HFF-Myc (cell line): ENCODE measurements at regions not wholly inside any gene's neighbourhood (a gene's known extent, or its start where the extent isn't known, plus 50 kb on each side); places are given as distances from the start of the nearest gene placed in this dataset.

Experiments used
- DNase-seq: peaks from one replicate; pipeline ENCODE4 v3.0.0-alpha.2; 2011; ENCODE audit warnings: low read depth; ENCODE audit errors: extremely low read depth
- H3K4me3 ChIP-seq: replicated peaks from 2 replicates; pipeline ENCODE4 v1.5.1; 2011; ENCODE audit warnings: low read depth, mild to moderate bottlenecking, control low read depth, low read length
- CTCF ChIP-seq: IDR thresholded peaks from 2 replicates; pipeline ENCODE4 v1.5.1; 2012; ENCODE audit warnings: mild to moderate bottlenecking, low read depth, low read length, control low read depth; ENCODE audit errors: missing control alignments

DNA sequence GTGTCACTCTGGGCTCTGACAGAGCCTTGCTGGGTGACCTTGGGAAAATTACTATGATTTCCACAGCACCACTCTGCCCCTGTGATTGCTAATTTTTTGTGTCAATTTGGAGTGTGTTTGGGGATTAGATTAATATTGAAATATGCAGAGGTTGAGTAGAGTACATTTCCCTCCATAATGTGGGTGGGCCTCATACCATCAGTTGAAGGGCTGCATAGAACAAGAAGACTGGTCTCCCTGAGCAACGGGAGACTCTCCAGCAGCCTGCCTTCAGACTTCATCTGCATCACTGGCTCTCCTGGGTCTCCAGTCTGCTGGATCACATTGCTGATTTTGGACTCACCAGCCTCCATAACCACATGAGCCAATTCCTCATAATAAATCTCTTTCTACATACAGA, 313.7 kb downstream of the TNS1 start:
- no peak for TF ChIP-seq CTCF
- DNase-seq: no peak
- no peak overlapping the region for H3K4me3 ChIP-seq

- no peak for DNase-seq
- no peak overlapping the region for H3K4me3 ChIP-seq
- no peak for TF ChIP-seq CTCF
Measured at GRCh38 chr2:217688494-217688893, 314.3 kb downstream of the TNS1 start.

- DNase-seq: no peak
- TF ChIP-seq CTCF: no peak
- no peak overlapping the region for H3K4me3 ChIP-seq
Measured at GRCh38 chr2:217687771-217688170, 315.0 kb downstream of the TNS1 start.

GRCh38 chr2:217685255-217685605, 317.6 kb downstream of the TNS1 start:
- DNase-seq: no peak
- no peak for TF ChIP-seq CTCF
- no peak overlapping the region for H3K4me3 ChIP-seq

GRCh38 chr2:217684431-217685254, 318.2 kb downstream of the TNS1 start:
- H3K4me3 ChIP-seq: no peak overlapping the region
- no peak for TF ChIP-seq CTCF
- no peak for DNase-seq

- no peak for TF ChIP-seq CTCF
- no peak overlapping the region for H3K4me3 ChIP-seq
- no peak for DNase-seq
Measured at GRCh38 chr2:217683106-217683870, 319.5 kb downstream of the TNS1 start.

- no peak for TF ChIP-seq CTCF
- no peak overlapping the region for H3K4me3 ChIP-seq
- no peak for DNase-seq
Measured at GRCh38 chr2:217681791-217682190, 321.0 kb downstream of the TNS1 start.
